Cardiac fibroblast (primary cell): ENCODE measurements at regions not wholly inside any gene's neighbourhood (a gene's known extent, or its start where the extent isn't known, plus 50 kb on each side); places are given as distances from the start of the nearest gene placed in this dataset.
A peak's percentile ranks its signal among the peaks of the same experiment; 100 is the strongest.

Experiments used
- DNase-seq, 2 donors: peaks; one replicate each; pipeline versions ENCODE4 v3.0.0 to v3.0.0-alpha.2; 2010; ENCODE audit warnings: low read depth in 2 of 2
- H3K4me3 ChIP-seq, 2 donors: replicated peaks in 1 of 2; 1 replicate in 1 of 2; 2 replicates in 1 of 2; pipeline ENCODE4 v1.5.1; 2011; ENCODE audit warnings: low read depth in 2 of 2, low read length in 2 of 2, mild to moderate bottlenecking in 2 of 2, moderate library complexity in 1 of 2
- CTCF ChIP-seq: IDR thresholded peaks from one replicate; pipeline ENCODE4 v1.5.1; 2011; ENCODE audit warnings: low read depth, mild to moderate bottlenecking, low read length, inconsistent platforms

GRCh38 chr4:97504713-97505112 lies 638.6 kb downstream of the STPG2 start:
- H3K4me3 ChIP-seq, result no peak overlapping the region
- TF ChIP-seq CTCF, result no peak
- DNase-seq, result no peak

GRCh38 chr4:97507587-97508245 lies 635.6 kb downstream of the STPG2 start:
- DNase-seq, result peak; percentile 0 to 54
- TF ChIP-seq CTCF, result no peak
- H3K4me3 ChIP-seq, result no peak overlapping the region
